ENCODE measurements at regions not wholly inside any gene's neighbourhood (a gene's known extent, or its start where the extent isn't known, plus 50 kb on each side); places are given as distances from the start of the nearest gene placed in this dataset.

DNA sequence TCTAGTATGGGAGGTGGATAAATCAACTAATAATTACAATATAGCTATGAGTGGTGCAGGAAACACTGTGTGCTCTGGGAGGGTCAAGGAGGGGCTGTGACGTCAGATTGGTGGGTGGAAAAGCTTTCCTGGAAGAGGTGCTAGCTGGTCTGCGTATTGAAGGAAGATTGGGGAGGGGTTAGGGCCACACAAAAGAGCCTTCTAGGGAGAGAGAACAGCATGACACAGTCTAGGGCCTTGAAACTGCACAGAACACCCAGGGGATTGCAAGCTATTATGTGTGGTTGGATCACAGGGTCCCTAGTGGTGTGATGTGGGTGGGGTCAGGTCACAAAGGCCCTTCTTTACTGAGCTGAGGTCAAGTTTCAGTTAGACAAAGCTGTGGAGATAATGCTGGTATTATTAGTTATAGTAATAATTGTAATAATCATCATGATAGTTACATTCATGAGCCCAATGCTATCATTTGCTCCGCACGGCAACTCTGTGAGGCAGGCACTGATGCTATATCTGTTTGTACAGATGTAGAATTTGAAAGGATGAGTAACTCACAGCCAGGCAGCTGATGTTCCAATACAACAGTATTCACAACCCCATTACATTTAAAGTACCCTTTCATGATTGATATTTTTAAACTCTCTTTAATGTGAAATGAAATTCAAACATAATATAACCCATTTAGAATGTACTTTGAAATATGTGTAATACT, 197.4 kb upstream of the IL12B start:
- no peaks in the 10 kb centered on the region for H3K4me1 ChIP-seq (ENCODE audit: control insufficient read depth, insufficient read depth, low read length)
- H3K27me3 ChIP-seq (ENCODE audit: control insufficient read depth, insufficient read depth, low read length): no peaks in the 10 kb centered on the region
- H3K36me3 ChIP-seq (ENCODE audit: control insufficient read depth, insufficient read depth, low read length): no peaks in the 10 kb centered on the region
- no peak overlapping the region for H3K4me3 ChIP-seq (ENCODE audit: low read length)
- H3K9ac ChIP-seq (ENCODE audit: low read length): no peak overlapping the region
- no peaks in the 10 kb centered on the region for H3K9me3 ChIP-seq (ENCODE audit: control insufficient read depth, low read length)

DNA sequence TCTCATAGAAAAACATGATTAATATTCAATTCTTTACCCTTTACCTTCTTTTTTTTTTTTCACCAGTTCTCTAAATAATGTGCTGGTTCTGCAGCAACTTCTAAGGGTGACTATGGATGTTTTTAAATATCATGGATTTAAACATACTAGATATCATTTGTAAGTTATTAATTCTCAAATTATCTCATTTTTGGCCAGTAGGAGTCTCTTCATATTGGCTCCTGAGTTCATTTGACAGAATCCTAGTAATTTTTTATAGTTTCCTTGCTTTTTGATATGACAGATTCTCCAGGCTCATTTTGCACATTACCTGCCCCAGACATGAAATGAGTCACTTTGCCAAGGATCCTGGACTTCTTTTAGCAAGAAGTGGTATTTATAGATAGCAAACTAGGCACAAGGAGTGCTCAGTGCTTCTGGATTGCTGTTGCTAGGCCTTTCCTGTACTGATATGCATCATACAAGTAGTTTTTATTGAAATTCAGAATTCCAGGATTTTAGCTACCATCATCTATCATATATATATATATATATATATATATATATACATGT, 201.3 kb upstream of the IL12B start:
- H3K27me3 ChIP-seq (ENCODE audit: control insufficient read depth, insufficient read depth, low read length): no peaks in the 10 kb centered on the region
- no peak overlapping the region for H3K4me3 ChIP-seq (ENCODE audit: low read length)
- H3K4me1 ChIP-seq (ENCODE audit: control insufficient read depth, insufficient read depth, low read length): no peaks in the 10 kb centered on the region
- H3K36me3 ChIP-seq (ENCODE audit: control insufficient read depth, insufficient read depth, low read length): no peaks in the 10 kb centered on the region
- H3K9ac ChIP-seq (ENCODE audit: low read length): no peak overlapping the region
- no peaks in the 10 kb centered on the region for H3K9me3 ChIP-seq (ENCODE audit: control insufficient read depth, low read length)

DNA sequence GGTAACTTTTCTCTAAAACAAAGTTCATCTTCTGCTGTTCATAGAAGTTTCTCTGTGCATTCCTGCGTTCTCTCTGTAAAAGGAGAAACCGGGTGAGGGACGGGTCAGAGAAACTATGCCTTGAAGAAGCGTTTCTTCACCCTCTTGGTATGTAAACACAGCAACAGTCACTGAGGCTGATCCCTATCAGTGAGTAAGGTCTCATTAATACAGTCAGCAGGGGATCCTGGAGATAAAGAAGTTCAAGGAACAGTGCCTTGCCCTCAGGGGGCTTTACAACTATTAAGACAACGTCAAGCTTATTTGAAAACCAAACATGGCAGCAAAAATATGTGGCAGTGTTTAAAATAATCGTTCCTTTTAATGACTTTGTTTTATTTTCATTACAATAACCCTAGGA, 202.9 kb upstream of the IL12B start:
- no peaks in the 10 kb centered on the region for H3K4me1 ChIP-seq (ENCODE audit: control insufficient read depth, insufficient read depth, low read length)
- no peaks in the 10 kb centered on the region for H3K36me3 ChIP-seq (ENCODE audit: control insufficient read depth, insufficient read depth, low read length)
- no peak overlapping the region for H3K4me3 ChIP-seq (ENCODE audit: low read length)
- H3K27me3 ChIP-seq (ENCODE audit: control insufficient read depth, insufficient read depth, low read length): no peaks in the 10 kb centered on the region
- no peaks in the 10 kb centered on the region for H3K9me3 ChIP-seq (ENCODE audit: control insufficient read depth, low read length)
- H3K9ac ChIP-seq (ENCODE audit: low read length): no peak overlapping the region

DNA sequence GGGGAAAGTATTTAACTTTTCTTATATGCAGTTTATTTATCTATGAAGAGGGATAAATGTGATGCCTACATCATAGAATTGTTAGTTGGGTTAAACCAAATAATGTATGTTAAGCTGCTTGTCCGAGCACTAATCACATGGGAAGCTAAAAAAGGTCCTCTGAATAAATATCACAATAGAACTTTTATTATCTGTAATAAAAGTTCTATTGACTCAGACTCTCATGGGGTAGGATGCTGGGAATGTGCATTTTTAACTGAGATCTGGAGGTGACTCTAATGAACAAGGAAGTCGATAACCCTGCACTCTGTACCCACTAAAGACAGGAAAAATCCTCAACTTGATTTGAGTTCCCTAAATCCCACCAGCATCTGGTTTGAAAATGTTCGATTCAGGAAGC, 205.9 kb upstream of the IL12B start:
- Histone ChIP-seq H3K36me3 (ENCODE audit: control insufficient read depth, insufficient read depth, low read length) (no peaks in the 10 kb centered on the region), H3K4me3 (ENCODE audit: low read length) (no peak overlapping the region), H3K27me3 (ENCODE audit: control insufficient read depth, insufficient read depth, low read length) (no peaks in the 10 kb centered on the region), H3K4me1 (ENCODE audit: control insufficient read depth, insufficient read depth, low read length) (no peaks in the 10 kb centered on the region), H3K9me3 (ENCODE audit: control insufficient read depth, low read length) (no peaks in the 10 kb centered on the region), H3K9ac (ENCODE audit: low read length) (no peak overlapping the region)

DNA sequence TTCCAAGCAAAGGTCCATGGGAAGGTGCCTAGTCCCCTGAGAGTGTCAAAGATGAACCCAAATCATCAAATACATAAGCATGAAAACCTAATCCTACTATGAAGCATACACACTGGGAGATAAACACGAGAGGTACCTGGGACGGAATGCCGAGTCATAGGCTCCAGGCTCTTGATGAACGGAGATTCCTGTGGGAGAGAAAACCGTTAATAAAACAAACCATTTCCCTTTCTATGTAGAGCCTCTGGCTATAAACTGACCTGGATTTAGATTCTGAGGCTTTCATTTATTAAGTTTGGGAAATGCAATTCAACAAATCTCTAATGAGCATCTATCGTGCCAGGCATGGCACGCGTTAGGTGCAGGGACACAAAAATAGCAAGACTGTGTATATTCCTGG, 206.4 kb upstream of the IL12B start:
- Histone ChIP-seq H3K4me3 (ENCODE audit: low read length) (no peak overlapping the region), H3K9me3 (ENCODE audit: control insufficient read depth, low read length) (no peaks in the 10 kb centered on the region), H3K27me3 (ENCODE audit: control insufficient read depth, insufficient read depth, low read length) (no peaks in the 10 kb centered on the region), H3K9ac (ENCODE audit: low read length) (no peak overlapping the region), H3K4me1 (ENCODE audit: control insufficient read depth, insufficient read depth, low read length) (no peaks in the 10 kb centered on the region), H3K36me3 (ENCODE audit: control insufficient read depth, insufficient read depth, low read length) (no peaks in the 10 kb centered on the region)

DNA sequence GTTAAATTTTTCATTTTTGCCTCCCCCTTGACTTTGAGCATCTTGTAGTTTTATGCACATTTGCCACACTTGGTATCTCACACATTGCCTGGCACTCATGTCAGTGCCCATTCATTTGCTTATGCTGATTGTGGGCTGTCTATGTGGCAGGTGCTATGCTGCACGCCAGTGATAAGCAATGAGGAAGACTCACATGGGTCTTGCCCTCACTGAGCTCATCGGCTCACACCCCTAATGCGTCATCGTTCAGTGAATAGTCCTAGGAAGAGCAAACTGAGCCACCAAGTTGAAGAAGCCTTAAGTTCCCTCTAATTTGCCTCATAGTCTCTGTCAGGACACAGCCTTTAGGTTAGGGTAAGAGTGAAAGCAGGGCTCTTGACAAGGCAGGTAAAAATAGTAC, 209.4 kb upstream of the IL12B start:
- H3K9ac ChIP-seq (ENCODE audit: low read length): no peak overlapping the region
- H3K9me3 ChIP-seq (ENCODE audit: control insufficient read depth, low read length): no peaks in the 10 kb centered on the region
- no peaks in the 10 kb centered on the region for H3K36me3 ChIP-seq (ENCODE audit: control insufficient read depth, insufficient read depth, low read length)
- H3K4me3 ChIP-seq (ENCODE audit: low read length): no peak overlapping the region
- H3K27me3 ChIP-seq (ENCODE audit: control insufficient read depth, insufficient read depth, low read length): no peaks in the 10 kb centered on the region
- H3K4me1 ChIP-seq (ENCODE audit: control insufficient read depth, insufficient read depth, low read length): no peaks in the 10 kb centered on the region

DNA sequence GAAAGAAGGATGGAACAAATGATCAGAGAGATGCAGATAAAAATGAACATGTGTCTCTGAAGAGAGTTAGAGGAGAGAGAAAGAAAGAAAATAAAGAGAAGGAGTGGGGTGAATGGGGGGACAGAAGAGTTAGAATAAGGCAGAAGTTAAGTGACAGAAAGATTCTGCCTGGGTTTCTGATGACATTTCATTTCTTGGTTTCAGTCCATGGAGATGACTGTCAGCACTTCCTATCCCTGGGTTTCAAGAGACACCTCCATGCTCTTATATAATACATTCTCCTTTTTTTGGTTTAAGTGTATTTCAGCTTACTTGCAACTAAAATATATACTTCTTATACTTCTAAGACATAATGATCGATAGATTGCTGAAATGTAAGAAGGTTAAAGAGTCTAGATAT, 213.0 kb upstream of the IL12B start:
- Histone ChIP-seq H3K4me1 (ENCODE audit: control insufficient read depth, insufficient read depth, low read length) (no peaks in the 10 kb centered on the region), H3K27me3 (ENCODE audit: control insufficient read depth, insufficient read depth, low read length) (no peaks in the 10 kb centered on the region), H3K9ac (ENCODE audit: low read length) (no peak overlapping the region), H3K36me3 (ENCODE audit: control insufficient read depth, insufficient read depth, low read length) (no peaks in the 10 kb centered on the region), H3K4me3 (ENCODE audit: low read length) (no peak overlapping the region), H3K9me3 (ENCODE audit: control insufficient read depth, low read length) (no peaks in the 10 kb centered on the region)

DNA sequence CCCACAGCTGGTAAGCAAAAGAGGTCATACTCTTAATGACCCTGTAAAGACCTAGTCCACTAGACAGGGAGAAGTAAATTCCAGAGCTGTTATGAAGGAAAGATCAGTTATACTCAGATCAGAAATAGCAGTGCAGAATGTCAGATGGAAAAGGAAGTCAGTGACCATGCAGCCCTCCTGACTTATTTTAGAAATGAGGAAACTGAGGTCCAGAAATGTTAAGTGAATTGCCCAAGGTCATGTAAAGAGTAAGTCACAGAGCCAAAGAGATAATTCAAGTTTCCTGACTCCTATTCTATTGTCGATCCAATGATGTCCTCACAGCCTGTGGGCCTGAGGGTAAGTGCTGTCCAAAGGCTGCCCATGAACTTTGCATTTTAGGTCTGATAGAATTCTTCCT, 214.9 kb upstream of the IL12B start:
- H3K9me3 ChIP-seq (ENCODE audit: control insufficient read depth, low read length): no peaks in the 10 kb centered on the region
- no peak overlapping the region for H3K9ac ChIP-seq (ENCODE audit: low read length)
- H3K36me3 ChIP-seq (ENCODE audit: control insufficient read depth, insufficient read depth, low read length): no peaks in the 10 kb centered on the region
- no peaks in the 10 kb centered on the region for H3K27me3 ChIP-seq (ENCODE audit: control insufficient read depth, insufficient read depth, low read length)
- H3K4me1 ChIP-seq (ENCODE audit: control insufficient read depth, insufficient read depth, low read length): no peaks in the 10 kb centered on the region
- no peak overlapping the region for H3K4me3 ChIP-seq (ENCODE audit: low read length)

DNA sequence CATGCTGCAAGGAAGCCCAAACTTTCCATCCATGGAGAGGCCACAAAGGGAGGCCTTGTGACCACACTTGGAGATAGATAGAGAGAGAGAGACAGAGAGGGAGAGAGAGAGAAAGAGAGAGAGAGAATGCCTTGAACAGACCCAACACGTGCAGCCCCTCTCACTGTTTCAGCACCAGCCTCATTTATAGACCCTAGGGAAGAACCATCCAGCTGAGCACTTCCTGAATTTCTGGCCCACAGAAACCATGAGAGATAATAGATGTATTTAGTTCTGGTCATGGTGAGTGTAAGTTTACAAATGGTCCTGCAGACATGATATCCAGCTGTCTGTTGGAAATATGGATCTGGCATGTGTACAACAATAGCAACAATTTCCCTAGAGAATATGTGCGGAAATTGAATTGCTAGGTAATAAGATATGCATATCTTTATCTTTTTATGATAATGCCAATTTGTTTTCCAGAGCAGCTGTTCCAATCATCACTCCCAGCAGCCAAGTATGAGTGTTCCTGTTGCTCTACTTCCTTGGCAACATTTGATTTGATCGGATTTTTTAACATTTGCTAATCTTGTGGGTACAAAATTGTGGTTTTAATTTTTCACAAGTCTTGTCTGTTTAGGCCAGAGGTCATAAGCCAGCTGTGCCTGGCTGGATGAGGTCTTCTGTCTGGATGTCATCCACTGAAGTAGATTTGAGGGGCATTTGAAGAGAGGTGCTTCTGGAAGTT, 217.3 kb upstream of the IL12B start:
- Histone ChIP-seq H3K36me3 (ENCODE audit: control insufficient read depth, insufficient read depth, low read length) (no peaks in the 10 kb centered on the region), H3K27me3 (ENCODE audit: control insufficient read depth, insufficient read depth, low read length) (no peaks in the 10 kb centered on the region), H3K4me1 (ENCODE audit: control insufficient read depth, insufficient read depth, low read length) (no peaks in the 10 kb centered on the region), H3K9me3 (ENCODE audit: control insufficient read depth, low read length) (no peaks in the 10 kb centered on the region), H3K4me3 (ENCODE audit: low read length) (no peak overlapping the region), H3K9ac (ENCODE audit: low read length) (no peak overlapping the region)

DNA sequence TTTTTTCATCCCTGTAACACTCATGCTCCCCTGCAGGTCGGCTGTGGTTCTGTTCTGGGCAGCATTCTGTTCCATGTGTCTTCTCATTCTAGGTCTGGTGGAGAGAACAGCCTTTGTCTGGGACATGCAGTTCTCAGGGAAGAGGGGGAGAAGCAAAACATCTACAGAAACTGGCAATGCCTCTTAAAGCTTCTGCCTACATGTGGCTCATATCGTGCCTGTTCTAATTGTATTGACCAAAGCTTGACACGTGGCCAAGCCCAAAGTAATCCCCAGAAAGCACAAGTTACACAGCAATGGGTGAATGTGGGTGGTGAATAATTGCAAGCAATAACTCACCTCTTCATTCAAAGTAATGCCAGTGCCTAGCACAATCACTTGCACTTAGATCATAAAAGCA, 218.2 kb upstream of the IL12B start:
- no peak overlapping the region for H3K9ac ChIP-seq (ENCODE audit: low read length)
- no peak overlapping the region for H3K4me3 ChIP-seq (ENCODE audit: low read length)
- no peaks in the 10 kb centered on the region for H3K36me3 ChIP-seq (ENCODE audit: control insufficient read depth, insufficient read depth, low read length)
- H3K27me3 ChIP-seq (ENCODE audit: control insufficient read depth, insufficient read depth, low read length): no peaks in the 10 kb centered on the region
- no peaks in the 10 kb centered on the region for H3K4me1 ChIP-seq (ENCODE audit: control insufficient read depth, insufficient read depth, low read length)
- no peaks in the 10 kb centered on the region for H3K9me3 ChIP-seq (ENCODE audit: control insufficient read depth, low read length)

DNA sequence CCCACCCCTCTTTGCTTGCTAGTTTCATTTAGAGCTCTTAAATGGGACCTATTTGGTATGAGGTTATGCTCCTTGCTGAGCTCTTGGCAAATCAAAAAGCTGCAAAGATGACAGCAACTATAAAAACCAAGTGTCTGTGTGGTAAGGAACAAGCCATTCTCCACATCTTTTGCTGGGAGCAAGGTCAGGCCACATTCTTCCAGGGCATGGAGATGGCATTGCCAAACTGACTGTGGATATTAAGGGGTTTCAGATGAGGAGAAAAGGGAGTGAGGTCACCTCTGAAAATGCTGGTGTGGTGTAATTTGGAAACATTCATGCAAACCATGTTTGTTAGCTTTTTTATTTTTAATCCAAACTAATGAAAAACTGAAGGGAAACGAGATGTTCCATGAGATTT, 218.8 kb upstream of the IL12B start:
- no peak overlapping the region for H3K4me3 ChIP-seq (ENCODE audit: low read length)
- no peaks in the 10 kb centered on the region for H3K4me1 ChIP-seq (ENCODE audit: control insufficient read depth, insufficient read depth, low read length)
- no peaks in the 10 kb centered on the region for H3K27me3 ChIP-seq (ENCODE audit: control insufficient read depth, insufficient read depth, low read length)
- no peaks in the 10 kb centered on the region for H3K36me3 ChIP-seq (ENCODE audit: control insufficient read depth, insufficient read depth, low read length)
- H3K9me3 ChIP-seq (ENCODE audit: control insufficient read depth, low read length): no peaks in the 10 kb centered on the region
- H3K9ac ChIP-seq (ENCODE audit: low read length): no peak overlapping the region

DNA sequence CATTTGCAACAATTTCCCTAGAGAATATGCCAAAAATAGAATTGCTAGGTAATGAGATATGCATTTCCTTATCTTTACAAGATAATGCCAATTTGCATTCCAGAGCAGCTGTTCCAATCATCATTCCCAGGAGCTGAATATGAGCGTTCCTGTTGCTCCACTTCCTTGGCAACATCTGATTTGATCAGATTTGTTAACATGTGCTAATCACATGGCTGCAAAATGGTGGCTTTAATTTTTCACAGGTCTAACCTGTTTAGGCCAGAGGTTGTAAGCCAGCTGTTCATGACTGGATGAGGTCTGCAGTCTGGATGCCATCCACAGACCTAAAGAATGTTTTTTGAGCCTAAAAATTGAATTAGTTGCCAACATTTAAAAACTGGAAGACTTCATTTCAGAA, 220.7 kb upstream of the IL12B start:
- no peaks in the 10 kb centered on the region for H3K9me3 ChIP-seq (ENCODE audit: control insufficient read depth, low read length)

More for the DNA sequence above, 220.7 kb upstream of the IL12B start:
- H3K4me1 ChIP-seq (ENCODE audit: control insufficient read depth, insufficient read depth, low read length): no peaks in the 10 kb centered on the region
- no peaks in the 10 kb centered on the region for H3K27me3 ChIP-seq (ENCODE audit: control insufficient read depth, insufficient read depth, low read length)
- H3K9ac ChIP-seq (ENCODE audit: low read length): no peak overlapping the region
- no peaks in the 10 kb centered on the region for H3K36me3 ChIP-seq (ENCODE audit: control insufficient read depth, insufficient read depth, low read length)
- H3K4me3 ChIP-seq (ENCODE audit: low read length): no peak overlapping the region

Measured in mucosa of stomach (tissue), 1 donor.